ENCODE measurements at regions not wholly inside any gene's neighbourhood (a gene's known extent, or its start where the extent isn't known, plus 50 kb on each side); places are given as distances from the start of the nearest gene placed in this dataset.
A peak's percentile ranks its signal among the peaks of the same experiment; 100 is the strongest.

GRCh38 chrX:94752434-94753169 is 1078.6 kb downstream of the FAM133A start:
- Histone ChIP-seq H3K9me3 (no peaks in the 10 kb centered on the region), H3K4me1 (no peaks in the 10 kb centered on the region), H3K36me3 (ENCODE audit: low read depth, missing control alignments) (no peaks in the 10 kb centered on the region), H3K27me3 (no peaks in the 10 kb centered on the region), H3K27ac (no peak overlapping the region), H3K4me3 (no peak overlapping the region)
- intact Hi-C loops (cut with DNase I; ENCODE audit: low total_unique reads) = no loop called here
- DNase-seq = no peak
- no peak for TF ChIP-seq POLR2A (IDR thresholded peaks at IDR 0.05)
- no peak for TF ChIP-seq CTCF (IDR thresholded peaks at IDR 0.05)
- WGBS, 2 donors = 91 to 100% methylated on average over 3 of the region's 3 CpGs

- no peaks in the 10 kb centered on the region for H3K27me3 ChIP-seq
- TF ChIP-seq POLR2A (IDR thresholded peaks at IDR 0.05) = no peak
- TF ChIP-seq CTCF (IDR thresholded peaks at IDR 0.05) = no peak
- no peak overlapping the region for H3K4me3 ChIP-seq
- no peaks in the 10 kb centered on the region for H3K9me3 ChIP-seq
- no peaks in the 10 kb centered on the region for H3K36me3 ChIP-seq (ENCODE audit: low read depth, missing control alignments)
- H3K27ac ChIP-seq = no peak overlapping the region
- DNase-seq = peak; percentile 15
- no peaks in the 10 kb centered on the region for H3K4me1 ChIP-seq
- intact Hi-C loops (cut with DNase I; ENCODE audit: low total_unique reads) = no loop called here
- 43 to 70% methylated on average over 1 of the region's 1 CpG for WGBS, 2 donors
Observed at GRCh38 chrX:94758130-94758529, 1084.1 kb downstream of the FAM133A start.

- intact Hi-C loops (cut with DNase I; ENCODE audit: low total_unique reads) = no loop called here
- Histone ChIP-seq H3K27me3 (no peaks in the 10 kb centered on the region), H3K27ac (no peak overlapping the region), H3K36me3 (ENCODE audit: low read depth, missing control alignments) (no peaks in the 10 kb centered on the region), H3K9me3 (no peaks in the 10 kb centered on the region), H3K4me3 (no peak overlapping the region), H3K4me1 (no peaks in the 10 kb centered on the region)
- TF ChIP-seq POLR2A (IDR thresholded peaks at IDR 0.05) = no peak
- TF ChIP-seq CTCF (IDR thresholded peaks at IDR 0.05) = no peak
- WGBS, 2 donors = 70 to 88% methylated on average over 2 of the region's 2 CpGs
- DNase-seq = no peak
Observed at GRCh38 chrX:94775640-94776039, 1101.6 kb downstream of the FAM133A start.

GRCh38 chrX:94813541-94813940 is 1139.5 kb downstream of the FAM133A start:
- intact Hi-C loops (cut with DNase I; ENCODE audit: low total_unique reads) = no loop called here
- H3K27me3 ChIP-seq = no peaks in the 10 kb centered on the region
- no peaks in the 10 kb centered on the region for H3K4me1 ChIP-seq
- no peaks in the 10 kb centered on the region for H3K9me3 ChIP-seq
- TF ChIP-seq CTCF (IDR thresholded peaks at IDR 0.05) = no peak
- no peak for TF ChIP-seq POLR2A (IDR thresholded peaks at IDR 0.05)
- WGBS, 2 donors = 80 to 86% methylated on average over 1 of the region's 1 CpG
- H3K27ac ChIP-seq = no peak overlapping the region
- no peak for DNase-seq
- no peak overlapping the region for H3K4me3 ChIP-seq
- H3K36me3 ChIP-seq (ENCODE audit: low read depth, missing control alignments) = no peaks in the 10 kb centered on the region

- Histone ChIP-seq H3K9me3 (no peaks in the 10 kb centered on the region), H3K36me3 (ENCODE audit: low read depth, missing control alignments) (no peaks in the 10 kb centered on the region), H3K27ac (no peak overlapping the region), H3K27me3 (no peaks in the 10 kb centered on the region), H3K4me1 (no peaks in the 10 kb centered on the region), H3K4me3 (no peak overlapping the region)
- no peak for TF ChIP-seq CTCF (IDR thresholded peaks at IDR 0.05)
- no peak for TF ChIP-seq POLR2A (IDR thresholded peaks at IDR 0.05)
- DNase-seq = no peak
- intact Hi-C loops (cut with DNase I; ENCODE audit: low total_unique reads) = no loop called here
- 67% methylated on average over 1 of the region's 1 CpG; no CpG with 5 or more reads in 1 of the 2 donors for WGBS, 2 donors
Observed at GRCh38 chrX:94814216-94814615, 1140.2 kb downstream of the FAM133A start.
